HT-29 (cell line): ENCODE measurements at regions not wholly inside any gene's neighbourhood (a gene's known extent, or its start where the extent isn't known, plus 50 kb on each side); places are given as distances from the start of the nearest gene placed in this dataset.

Experiments
- DNase-seq: peaks from one replicate; pipeline ENCODE4 v3.0.0-alpha.2; 2015; ENCODE audit warnings: low spot score

GRCh38 chr5:17430241-17430640, 67.8 kb upstream of the TAF11L2 start:
- no peak for DNase-seq

GRCh38 chr5:17431272-17432050, 66.6 kb upstream of the TAF11L2 start:
- DNase-seq, result no peak

GRCh38 chr5:17432569-17432968, 65.5 kb upstream of the TAF11L2 start:
- no peak for DNase-seq

GRCh38 chr5:17433406-17433805, 64.6 kb upstream of the TAF11L2 start:
- DNase-seq, result no peak

- DNase-seq, result no peak
Observed at GRCh38 chr5:17434982-17435381, 63.0 kb upstream of the TAF11L2 start.

- no peak for DNase-seq
Observed at GRCh38 chr5:17436350-17436749, 61.7 kb upstream of the TAF11L2 start.

GRCh38 chr5:17436761-17437221, 61.2 kb upstream of the TAF11L2 start:
- DNase-seq, result no peak

GRCh38 chr5:17438027-17438426, 60.0 kb upstream of the TAF11L2 start:
- no peak for DNase-seq

GRCh38 chr5:17439956-17440355, 58.1 kb upstream of the TAF11L2 start:
- DNase-seq, result no peak

- DNase-seq, result no peak
Observed at GRCh38 chr5:17440766-17441165, 57.3 kb upstream of the TAF11L2 start.

GRCh38 chr5:17441351-17441750, 56.7 kb upstream of the TAF11L2 start:
- no peak for DNase-seq

GRCh38 chr5:17443333-17444130, 54.5 kb upstream of the TAF11L2 start:
- DNase-seq, result no peak

- no peak for DNase-seq
Observed at GRCh38 chr5:17444496-17444895, 53.5 kb upstream of the TAF11L2 start.

GRCh38 chr5:17445185-17445584, 52.8 kb upstream of the TAF11L2 start:
- no peak for DNase-seq
